CD4-positive, alpha-beta T cell treated with Interleukin-12 subunit alpha and Interleukin-12 subunit beta, for 1 hour (primary cell): ENCODE measurements at regions not wholly inside any gene's neighbourhood (a gene's known extent, or its start where the extent isn't known, plus 50 kb on each side); places are given as distances from the start of the nearest gene placed in this dataset.

Experiments used
- DNase-seq: peaks from one replicate; pipeline ENCODE4 v3.0.0-alpha.2; 2020

- DNase-seq = no peak
Measured at GRCh38 chr5:173720953-173721600, 104.6 kb upstream of the BOD1 start.

- DNase-seq = no peak
Measured at GRCh38 chr5:173721601-173722232, 105.3 kb upstream of the BOD1 start.

- no peak for DNase-seq
Measured at GRCh38 chr5:173726846-173727557, 110.6 kb upstream of the BOD1 start.

GRCh38 chr5:173727839-173728778 lies 111.7 kb upstream of the BOD1 start:
- no peak for DNase-seq

- no peak for DNase-seq
Measured at GRCh38 chr5:173729079-173729765, 112.8 kb upstream of the BOD1 start.

GRCh38 chr5:173730632-173731298 lies 114.3 kb upstream of the BOD1 start:
- no peak for DNase-seq

- no peak for DNase-seq
Measured at GRCh38 chr5:173733021-173733420, 116.6 kb upstream of the BOD1 start.

GRCh38 chr5:173733425-173733824 lies 117.0 kb upstream of the BOD1 start:
- no peak for DNase-seq

- DNase-seq = no peak
Measured at GRCh38 chr5:173733831-173734501, 117.5 kb upstream of the BOD1 start.

GRCh38 chr5:173734716-173735115 lies 118.3 kb upstream of the BOD1 start:
- DNase-seq = no peak

- DNase-seq = no peak
Measured at GRCh38 chr5:173735184-173735583, 118.7 kb upstream of the BOD1 start.

- no peak for DNase-seq
Measured at GRCh38 chr5:173735691-173736090, 119.2 kb upstream of the BOD1 start.

- no peak for DNase-seq
Measured at GRCh38 chr5:173736374-173736773, 119.9 kb upstream of the BOD1 start.

- no peak for DNase-seq
Measured at GRCh38 chr5:173736923-173737412, 120.5 kb upstream of the BOD1 start.

GRCh38 chr5:173739741-173740140 lies 123.3 kb upstream of the BOD1 start:
- DNase-seq = no peak

- DNase-seq = no peak
Measured at GRCh38 chr5:173740400-173740799, 124.0 kb upstream of the BOD1 start.

- DNase-seq = no peak
Measured at GRCh38 chr5:173741087-173741486, 124.6 kb upstream of the BOD1 start.

- DNase-seq = no peak
Measured at GRCh38 chr5:173741729-173742431, 125.4 kb upstream of the BOD1 start.

- DNase-seq = no peak
Measured at GRCh38 chr5:173742432-173742816, 126.0 kb upstream of the BOD1 start.

- no peak for DNase-seq
Measured at GRCh38 chr5:173743641-173744343, 127.3 kb upstream of the BOD1 start.
